ENCODE measurements at regions not wholly inside any gene's neighbourhood (a gene's known extent, or its start where the extent isn't known, plus 50 kb on each side); places are given as distances from the start of the nearest gene placed in this dataset.

- DNase-seq (ENCODE audit: low read depth in 2 of 2) = no peak
Observed at GRCh38 chr21:37967036-37967435, 50.8 kb upstream of the KCNJ6 start.

- DNase-seq (ENCODE audit: low read depth in 2 of 2) = no peak
Observed at GRCh38 chr21:37968744-37969143, 52.5 kb upstream of the KCNJ6 start.

- DNase-seq (ENCODE audit: low read depth in 2 of 2) = no peak
Observed at GRCh38 chr21:37970548-37970947, 54.3 kb upstream of the KCNJ6 start.

- DNase-seq (ENCODE audit: low read depth in 2 of 2) = no peak
Observed at GRCh38 chr21:37971390-37971950, 55.2 kb upstream of the KCNJ6 start.

GRCh38 chr21:37974081-37974480, 57.8 kb upstream of the KCNJ6 start:
- no peak for DNase-seq (ENCODE audit: low read depth in 2 of 2)

- no peak for DNase-seq (ENCODE audit: low read depth in 2 of 2)
Observed at GRCh38 chr21:37982496-37983318, 66.5 kb upstream of the KCNJ6 start.

- no peak for DNase-seq (ENCODE audit: low read depth in 2 of 2)
Observed at GRCh38 chr21:37983336-37984095, 67.3 kb upstream of the KCNJ6 start.

- no peak for DNase-seq (ENCODE audit: low read depth in 2 of 2)
Observed at GRCh38 chr21:37984416-37984815, 68.2 kb upstream of the KCNJ6 start.

- no peak for DNase-seq (ENCODE audit: low read depth in 2 of 2)
Observed at GRCh38 chr21:37986000-37986399, 69.7 kb upstream of the KCNJ6 start.

GRCh38 chr21:37986751-37987399, 70.6 kb upstream of the KCNJ6 start:
- DNase-seq (ENCODE audit: low read depth in 2 of 2) = no peak

- no peak for DNase-seq (ENCODE audit: low read depth in 2 of 2)
Observed at GRCh38 chr21:37987668-37988067, 71.4 kb upstream of the KCNJ6 start.

GRCh38 chr21:37993071-37993470, 76.8 kb upstream of the KCNJ6 start:
- DNase-seq (ENCODE audit: low read depth in 2 of 2) = no peak

- DNase-seq (ENCODE audit: low read depth in 2 of 2) = no peak
Observed at GRCh38 chr21:37994211-37994610, 78.0 kb upstream of the KCNJ6 start.

GRCh38 chr21:38012672-38013071, 96.4 kb upstream of the KCNJ6 start:
- DNase-seq (ENCODE audit: low read depth in 2 of 2) = no peak

GRCh38 chr21:38013741-38014140, 97.5 kb upstream of the KCNJ6 start:
- no peak for DNase-seq (ENCODE audit: low read depth in 2 of 2)

GRCh38 chr21:38014298-38014697, 98.0 kb upstream of the KCNJ6 start:
- no peak for DNase-seq (ENCODE audit: low read depth in 2 of 2)

GRCh38 chr21:38027901-38028498, 111.7 kb upstream of the KCNJ6 start:
- DNase-seq (ENCODE audit: low read depth in 2 of 2) = no peak

GRCh38 chr21:38032082-38032801, 116.0 kb upstream of the KCNJ6 start:
- DNase-seq (ENCODE audit: low read depth in 2 of 2) = no peak

- DNase-seq (ENCODE audit: low read depth in 2 of 2) = no peak
Observed at GRCh38 chr21:38036016-38036415, 119.8 kb upstream of the KCNJ6 start.

GRCh38 chr21:38037416-38037815, 121.2 kb upstream of the KCNJ6 start:
- no peak for DNase-seq (ENCODE audit: low read depth in 2 of 2)

- no peak for DNase-seq (ENCODE audit: low read depth in 2 of 2)
Observed at GRCh38 chr21:38039369-38039768, 123.1 kb upstream of the KCNJ6 start.

All from stimulated activated CD4-positive, alpha-beta T cell treated with anti-CD3 and anti-CD28 coated beads, Interleukin-1b, Interleukin-23, amount 100 ng/mL, for 4 hours (primary cell).